ENCODE measurements at regions not wholly inside any gene's neighbourhood (a gene's known extent, or its start where the extent isn't known, plus 50 kb on each side); places are given as distances from the start of the nearest gene placed in this dataset.
"Not testable (repeated sequence)": the region's sequence is repeated elsewhere in the genome, so short reads cannot be mapped to it uniquely, and the experiment has no call there.

- no peak for DNase-seq (ENCODE audit: low read depth, low spot score)
These were observed 502.1 kb upstream of the FLRT2 start for GRCh38 chr14:85027681-85028370.

GRCh38 chr14:85037411-85037810 lies 492.5 kb upstream of the FLRT2 start:
- no peak for DNase-seq (ENCODE audit: low read depth, low spot score)

- no peak for DNase-seq (ENCODE audit: low read depth, low spot score)
These were observed 491.2 kb upstream of the FLRT2 start for GRCh38 chr14:85038526-85039352.

- no peak for DNase-seq (ENCODE audit: low read depth, low spot score)
These were observed 490.7 kb upstream of the FLRT2 start for GRCh38 chr14:85039353-85039626.

- DNase-seq (ENCODE audit: low read depth, low spot score): no peak
These were observed 489.8 kb upstream of the FLRT2 start for GRCh38 chr14:85040046-85040685.

GRCh38 chr14:85041618-85042017 lies 488.3 kb upstream of the FLRT2 start:
- no peak for DNase-seq (ENCODE audit: low read depth, low spot score)

GRCh38 chr14:85042301-85042700 lies 487.6 kb upstream of the FLRT2 start:
- DNase-seq (ENCODE audit: low read depth, low spot score): no peak

- no peak for DNase-seq (ENCODE audit: low read depth, low spot score)
These were observed 479.8 kb upstream of the FLRT2 start for GRCh38 chr14:85050180-85050579.

- no peak for DNase-seq (ENCODE audit: low read depth, low spot score)
These were observed 477.3 kb upstream of the FLRT2 start for GRCh38 chr14:85052646-85053045.

GRCh38 chr14:85054178-85054577 lies 475.8 kb upstream of the FLRT2 start:
- DNase-seq (ENCODE audit: low read depth, low spot score): no peak

- DNase-seq (ENCODE audit: low read depth, low spot score): no peak
These were observed 473.7 kb upstream of the FLRT2 start for GRCh38 chr14:85056267-85056666.

GRCh38 chr14:85057221-85057620 lies 472.7 kb upstream of the FLRT2 start:
- DNase-seq (ENCODE audit: low read depth, low spot score): no peak

- DNase-seq (ENCODE audit: low read depth, low spot score): no peak
These were observed 471.8 kb upstream of the FLRT2 start for GRCh38 chr14:85058150-85058549.

- no peak for DNase-seq (ENCODE audit: low read depth, low spot score)
These were observed 469.8 kb upstream of the FLRT2 start for GRCh38 chr14:85060121-85060520.

- DNase-seq (ENCODE audit: low read depth, low spot score): no peak
These were observed 468.7 kb upstream of the FLRT2 start for GRCh38 chr14:85061256-85061655.

GRCh38 chr14:85063747-85064146 lies 466.2 kb upstream of the FLRT2 start:
- DNase-seq (ENCODE audit: low read depth, low spot score): no peak

- DNase-seq (ENCODE audit: low read depth, low spot score): no peak
These were observed 458.5 kb upstream of the FLRT2 start for GRCh38 chr14:85071447-85071846.

GRCh38 chr14:85074955-85075354 lies 455.0 kb upstream of the FLRT2 start:
- DNase-seq (ENCODE audit: low read depth, low spot score): no peak

- DNase-seq (ENCODE audit: low read depth, low spot score): no peak
These were observed 454.1 kb upstream of the FLRT2 start for GRCh38 chr14:85075694-85076476.

- not testable (repeated sequence) for DNase-seq (ENCODE audit: low read depth, low spot score)
These were observed 452.2 kb upstream of the FLRT2 start for GRCh38 chr14:85077716-85078115.

- DNase-seq (ENCODE audit: low read depth, low spot score): no peak
These were observed 449.9 kb upstream of the FLRT2 start for GRCh38 chr14:85079842-85080730.
